H1 (cell line): ENCODE measurements at regions not wholly inside any gene's neighbourhood (a gene's known extent, or its start where the extent isn't known, plus 50 kb on each side); places are given as distances from the start of the nearest gene placed in this dataset.

ENCODE experiments used
- CHD1 ChIP-seq: IDR thresholded peaks from 2 replicates; pipeline ENCODE4 v1.6.1; 2012; ENCODE audit warnings: low read depth, low read length, improper control_type of control experiment
- HDAC2 ChIP-seq, 2 experiments: fragments of 300-600 bp in 1 of 2; sonication (generic) in 1 of 2; IDR thresholded peaks; 2 replicates each; pipeline ENCODE4 v1.6.1; 2011 to 2012; ENCODE audit warnings: low read depth in 2 of 2, low read length in 2 of 2, mild to moderate bottlenecking in 2 of 2, moderate library complexity in 2 of 2, borderline replicate concordance in 1 of 2, inconsistent platforms in 1 of 2
- RFX5 ChIP-seq: IDR thresholded peaks from 2 replicates; pipeline ENCODE4 v1.6.1; 2011; ENCODE audit warnings: low read depth, low read length, improper control_type of control experiment, borderline replicate concordance
- TBP ChIP-seq: IDR thresholded peaks from 2 replicates; pipeline ENCODE4 v1.6.1; 2011; ENCODE audit warnings: low read depth, low read length, improper control_type of control experiment
- USF2 ChIP-seq: IDR thresholded peaks from 2 replicates; pipeline ENCODE4 v1.6.1; 2011; ENCODE audit warnings: low read length, improper control_type of control experiment
- ZNF274 ChIP-seq: IDR thresholded peaks from 2 replicates; pipeline ENCODE4 v1.7.0; 2012; ENCODE audit warnings: low read length, borderline replicate concordance; ENCODE audit errors: extremely low read depth

- TF ChIP-seq TBP (no peak), CHD1 (no peak), ZNF274 (no peak), RFX5 (no peak), HDAC2 (IDR thresholded peaks at IDR 0.05; ENCODE audit: borderline replicate concordance in 1 of 2, low read depth in 2 of 2, low read length in 2 of 2) (no peak), USF2 (no peak)
- TF ChIP-seq, all 59 proteins: peak for 0
Observed at GRCh38 chr3:82973791-82974190, 1212.3 kb upstream of the GBE1 start (continued).
